NCI-H748 (cell line): ENCODE measurements at regions not wholly inside any gene's neighbourhood (a gene's known extent, or its start where the extent isn't known, plus 50 kb on each side); places are given as distances from the start of the nearest gene placed in this dataset.
"Not testable (repeated sequence)": the region's sequence is repeated elsewhere in the genome, so short reads cannot be mapped to it uniquely, and the experiment has no call there.

Experiments used
- DNase-seq: peaks from one replicate; lab custom pipeline; 2025; ENCODE audit not compliant: unreplicated experiment; lab: John Stamatoyannopoulos, UW

GRCh38 chr7:113784316-113784715 lies 134.5 kb downstream of the PPP1R3A start:
- DNase-seq: no peak

GRCh38 chr7:113783403-113783802 lies 135.4 kb downstream of the PPP1R3A start:
- no peak for DNase-seq

GRCh38 chr7:113775804-113776203 lies 143.0 kb downstream of the PPP1R3A start:
- DNase-seq: no peak

GRCh38 chr7:113775401-113775800 lies 143.4 kb downstream of the PPP1R3A start:
- DNase-seq: peak; percentile 35

- DNase-seq: peak; percentile 73
Observed at GRCh38 chr7:113774182-113774807, 144.5 kb downstream of the PPP1R3A start.

- no peak for DNase-seq
Observed at GRCh38 chr7:113770146-113770738, 148.6 kb downstream of the PPP1R3A start.

GRCh38 chr7:113768387-113768786 lies 150.4 kb downstream of the PPP1R3A start:
- no peak for DNase-seq

- DNase-seq: no peak
Observed at GRCh38 chr7:113764401-113765035, 154.3 kb downstream of the PPP1R3A start.

- DNase-seq: peak; percentile 6
Observed at GRCh38 chr7:113763226-113763625, 155.6 kb downstream of the PPP1R3A start.

- no peak for DNase-seq
Observed at GRCh38 chr7:113756250-113756649, 162.6 kb downstream of the PPP1R3A start.

GRCh38 chr7:113752689-113753088 lies 166.1 kb downstream of the PPP1R3A start:
- no peak for DNase-seq

- DNase-seq: no peak
Observed at GRCh38 chr7:113752289-113752688, 166.5 kb downstream of the PPP1R3A start.

- no peak for DNase-seq
Observed at GRCh38 chr7:113751547-113751946, 167.3 kb downstream of the PPP1R3A start.

GRCh38 chr7:113748385-113748784 lies 170.4 kb downstream of the PPP1R3A start:
- not testable (repeated sequence) for DNase-seq

GRCh38 chr7:113742946-113743431 lies 175.8 kb downstream of the PPP1R3A start:
- peak; percentile 76 for DNase-seq

GRCh38 chr7:113742377-113742776 lies 176.4 kb downstream of the PPP1R3A start:
- DNase-seq: no peak

GRCh38 chr7:113731571-113731970 lies 187.2 kb downstream of the PPP1R3A start:
- no peak for DNase-seq

GRCh38 chr7:113730309-113730955 lies 188.4 kb downstream of the PPP1R3A start:
- no peak for DNase-seq

GRCh38 chr7:113727486-113727885 lies 191.3 kb downstream of the PPP1R3A start:
- DNase-seq: no peak

- DNase-seq: no peak
Observed at GRCh38 chr7:113722006-113722405, 196.8 kb downstream of the PPP1R3A start.

- no peak for DNase-seq
Observed at GRCh38 chr7:113717739-113718138, 201.1 kb downstream of the PPP1R3A start.
